ENCODE measurements at regions not wholly inside any gene's neighbourhood (a gene's known extent, or its start where the extent isn't known, plus 50 kb on each side); places are given as distances from the start of the nearest gene placed in this dataset.

DNA sequence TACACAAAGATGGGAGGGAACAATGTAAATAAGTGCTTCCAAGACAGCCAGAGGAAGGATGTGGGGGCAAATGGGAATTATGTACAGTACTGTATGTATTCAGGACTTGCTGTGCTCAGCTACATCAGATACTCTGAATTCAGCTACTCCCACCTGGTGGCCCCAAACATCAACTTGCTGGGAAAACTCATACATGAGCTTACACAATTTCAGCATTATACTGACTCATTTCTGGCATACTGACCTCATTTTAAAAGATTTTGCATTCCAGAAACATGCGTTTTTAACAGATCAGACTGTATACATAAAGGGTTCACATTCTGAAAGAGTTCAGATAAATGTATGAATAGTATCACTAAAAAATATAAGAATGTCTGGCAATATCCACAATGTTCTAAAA lies 59.7 kb downstream of the GPX5 start:
- DNase-seq (ENCODE audit: low read depth): no peak

DNA sequence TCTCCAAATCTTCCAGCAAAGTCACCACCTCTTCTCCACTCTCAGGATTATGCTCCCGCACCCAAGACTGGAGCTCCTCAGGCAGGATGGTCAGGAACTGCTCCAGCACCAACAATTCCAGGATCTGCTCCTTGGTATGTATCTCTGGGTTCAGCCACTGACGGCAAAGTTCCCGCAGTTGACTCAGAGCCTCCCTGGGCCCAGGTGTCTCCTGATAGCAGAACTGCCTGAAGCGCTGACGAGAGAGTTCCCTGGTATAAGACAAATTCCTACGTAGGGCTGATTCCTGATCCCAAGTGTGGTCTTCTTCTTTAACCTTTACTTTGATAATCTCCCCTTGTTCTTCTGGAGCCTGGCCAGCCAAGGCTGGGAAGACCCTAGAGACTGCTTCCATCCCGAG lies 60.6 kb downstream of the GPX5 start:
- no peak for TF ChIP-seq CTCF (IDR thresholded peaks at IDR 0.05; ENCODE audit: insufficient read depth, low read length)
- DNase-seq (ENCODE audit: low read depth): no peak
- no peak overlapping the region for H3K4me3 ChIP-seq (ENCODE audit: low read depth, low read length)

More for the DNA sequence above, 59.7 kb downstream of the GPX5 start:
- TF ChIP-seq CTCF (IDR thresholded peaks at IDR 0.05; ENCODE audit: insufficient read depth, low read length): no peak
- no peak overlapping the region for H3K4me3 ChIP-seq (ENCODE audit: low read depth, low read length)

- no peak for TF ChIP-seq CTCF (IDR thresholded peaks at IDR 0.05; ENCODE audit: insufficient read depth, low read length)
- H3K4me3 ChIP-seq (ENCODE audit: low read depth, low read length): peak overlapping the region; percentile 68
- no peak for DNase-seq (ENCODE audit: low read depth)
Measured at GRCh38 chr6:28586962-28587745, 61.5 kb downstream of the GPX5 start.

GRCh38 chr6:28587746-28588075 lies 62.0 kb downstream of the GPX5 start:
- DNase-seq (ENCODE audit: low read depth): no peak
- H3K4me3 ChIP-seq (ENCODE audit: low read depth, low read length): peak overlapping the region; percentile 68
- no peak for TF ChIP-seq CTCF (IDR thresholded peaks at IDR 0.05; ENCODE audit: insufficient read depth, low read length)

DNA sequence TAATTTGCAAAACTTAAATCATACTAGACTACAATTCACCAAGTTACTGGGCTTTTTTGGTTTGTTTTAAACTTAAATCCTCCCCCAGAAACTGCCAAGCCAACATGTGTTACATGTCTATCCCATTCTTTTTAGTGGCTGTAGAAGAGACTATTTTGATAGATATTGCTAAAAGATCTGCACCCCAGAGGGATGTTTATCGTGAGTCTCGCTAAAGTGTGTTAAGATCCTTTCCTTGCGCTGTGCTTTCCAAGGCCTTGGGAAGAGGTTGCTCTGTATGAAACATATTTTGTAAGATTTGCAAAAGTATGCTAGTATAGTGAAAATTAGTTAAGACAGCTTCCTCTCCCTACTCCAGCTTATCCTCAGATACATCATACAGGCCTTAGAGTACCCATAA lies 63.0 kb downstream of the GPX5 start:
- no peak overlapping the region for H3K4me3 ChIP-seq (ENCODE audit: low read depth, low read length)
- TF ChIP-seq CTCF (IDR thresholded peaks at IDR 0.05; ENCODE audit: insufficient read depth, low read length): no peak
- no peak for DNase-seq (ENCODE audit: low read depth)

DNA sequence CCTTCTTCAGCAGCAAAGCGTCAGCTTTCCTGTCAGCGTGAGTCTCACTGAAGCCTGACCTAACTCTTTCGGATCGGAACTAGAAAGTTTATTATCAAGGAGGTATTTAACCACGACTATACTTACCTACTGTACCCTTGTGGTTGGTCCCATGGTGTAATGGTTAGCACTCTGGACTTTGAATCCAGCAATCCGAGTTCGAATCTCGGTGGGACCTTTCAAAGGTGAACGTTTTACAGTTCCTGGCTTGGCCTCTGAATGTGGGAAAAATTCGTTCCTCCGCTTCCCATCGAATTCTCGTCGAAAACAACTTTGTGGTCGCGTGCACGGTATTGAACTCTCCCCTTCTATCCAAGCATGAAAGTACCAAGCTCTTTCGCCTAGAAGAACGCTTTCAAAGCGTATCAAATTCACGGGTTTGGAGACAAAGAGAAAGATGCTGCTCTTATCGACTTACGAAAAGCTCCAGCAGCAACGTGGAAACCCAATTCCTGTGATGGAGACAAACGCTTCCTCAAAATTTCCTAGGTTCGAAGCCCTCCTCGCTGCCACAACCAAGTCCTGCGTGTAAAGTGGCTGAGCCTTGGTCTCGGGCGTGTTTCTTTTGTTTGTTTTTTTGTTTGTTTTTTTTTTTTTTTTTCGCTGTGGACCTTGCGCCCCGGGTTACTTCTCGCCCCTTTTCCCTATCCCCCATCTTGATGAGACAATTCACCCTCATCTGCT lies 63.7 kb downstream of the GPX5 start:
- H3K4me3 ChIP-seq (ENCODE audit: low read depth, low read length): peak overlapping the region; percentile 46
- no peak for TF ChIP-seq CTCF (IDR thresholded peaks at IDR 0.05; ENCODE audit: insufficient read depth, low read length)
- peak; percentile 86 for DNase-seq (ENCODE audit: low read depth)
